Brain microvascular endothelial cell (primary cell): ENCODE measurements at regions not wholly inside any gene's neighbourhood (a gene's known extent, or its start where the extent isn't known, plus 50 kb on each side); places are given as distances from the start of the nearest gene placed in this dataset.

Experiments
- DNase-seq: peaks from one replicate; pipeline ENCODE4 v3.0.0-alpha.2; 2020
- H3K27ac ChIP-seq: fragments of 250-450 bp; sonication (Bioruptor Pico); 2 replicates; pipeline ENCODE4 v1.5.1; 2020; ENCODE audit warnings: mild to moderate bottlenecking, moderate library complexity
- H3K27me3 ChIP-seq: fragments of 250-450 bp; sonication (Bioruptor Pico); replicated peaks from 2 replicates; pipeline ENCODE4 v1.5.1; 2020; ENCODE audit warnings: mild to moderate bottlenecking
- H3K36me3 ChIP-seq: fragments of 250-450 bp; sonication (Bioruptor Pico); replicated peaks from 2 replicates; pipeline ENCODE4 v1.5.1; 2020; ENCODE audit warnings: mild to moderate bottlenecking
- H3K4me3 ChIP-seq: 2 replicates; pipeline ENCODE4 v1.5.1; 2011; ENCODE audit warnings: low read depth, mild to moderate bottlenecking, control low read depth, low read length, moderate library complexity
- CTCF ChIP-seq: IDR thresholded peaks from 2 replicates; pipeline ENCODE4 v1.5.1; 2011; ENCODE audit warnings: low read depth, mild to moderate bottlenecking, moderate library complexity, low read length, control low read depth, inconsistent platforms; ENCODE audit errors: missing control alignments
- in situ Hi-C: cut with HindIII; loops from 2 replicates; pipeline ENCODE4 v1.10.0; 2017; ENCODE audit warnings: low sequenced_read_pairs, low pct_ligation_motif_present

GRCh38 chr13:99034333-99035085 is 56.6 kb upstream of the DOCK9 start:
- no peak for DNase-seq
- in situ Hi-C loops, result no loop called here
- Histone ChIP-seq H3K4me3 (no peak overlapping the region), H3K36me3 (no peaks in the 10 kb centered on the region), H3K27me3 (no peaks in the 10 kb centered on the region), H3K27ac (no peak overlapping the region)
- no peak for TF ChIP-seq CTCF

GRCh38 chr13:99035715-99036114 is 57.9 kb upstream of the DOCK9 start:
- TF ChIP-seq CTCF, result no peak

GRCh38 chr13:99037756-99038155 is 59.9 kb upstream of the DOCK9 start:
- no peaks in the 10 kb centered on the region for H3K36me3 ChIP-seq
- DNase-seq, result no peak
- no peak overlapping the region for H3K4me3 ChIP-seq
- in situ Hi-C loops, result no loop called here
- H3K27me3 ChIP-seq, result no peaks in the 10 kb centered on the region
- no peak for TF ChIP-seq CTCF
- H3K27ac ChIP-seq, result no peak overlapping the region

More at GRCh38 chr13:99035715-99036114, 57.9 kb upstream of the DOCK9 start:
- H3K4me3 ChIP-seq, result no peak overlapping the region
- H3K36me3 ChIP-seq, result no peaks in the 10 kb centered on the region
- H3K27me3 ChIP-seq, result no peaks in the 10 kb centered on the region
- in situ Hi-C loops, result no loop called here
- DNase-seq, result no peak
- no peak overlapping the region for H3K27ac ChIP-seq

GRCh38 chr13:99039718-99040280 is 61.9 kb upstream of the DOCK9 start:
- H3K36me3 ChIP-seq, result no peaks in the 10 kb centered on the region
- DNase-seq, result no peak
- no peak overlapping the region for H3K27ac ChIP-seq
- no peaks in the 10 kb centered on the region for H3K27me3 ChIP-seq
- H3K4me3 ChIP-seq, result no peak overlapping the region
- in situ Hi-C loops, result no loop called here
- no peak for TF ChIP-seq CTCF

- no peak for TF ChIP-seq CTCF
- H3K36me3 ChIP-seq, result no peaks in the 10 kb centered on the region
- in situ Hi-C loops, result no loop called here
- no peaks in the 10 kb centered on the region for H3K27me3 ChIP-seq
- no peak for DNase-seq
- H3K4me3 ChIP-seq, result no peak overlapping the region
- no peak overlapping the region for H3K27ac ChIP-seq
Measured at GRCh38 chr13:99040536-99041131, 62.8 kb upstream of the DOCK9 start.
